ENCODE measurements at regions not wholly inside any gene's neighbourhood (a gene's known extent, or its start where the extent isn't known, plus 50 kb on each side); places are given as distances from the start of the nearest gene placed in this dataset.

- H3K9me3 ChIP-seq (replicated peaks in 1 of 3): no peaks in the 10 kb centered on the region
- H3K4me3 ChIP-seq: no peak overlapping the region
- H3K36me3 ChIP-seq (replicated peaks in 1 of 2): no peaks in the 10 kb centered on the region
- TF ChIP-seq CTCF (IDR thresholded peaks at IDR 0.05) (no peak), POLR2A (IDR thresholded peaks at IDR 0.05) (no peak)
- H3K4me1 ChIP-seq (replicated peaks in 1 of 2): no peaks in the 10 kb centered on the region
- DNase-seq: no peak
- no peaks in the 10 kb centered on the region for H3K27me3 ChIP-seq
- H3K27ac ChIP-seq: no peak overlapping the region
- WGBS, 4 donors: 67 to 88% (median 87%) methylated on average over 1 of the region's 1 CpG
- intact Hi-C loops (cut with DNase I): no loop called here
These were observed 513.9 kb downstream of the TLE4 start for GRCh38 chr9:80085668-80086067.

DNA sequence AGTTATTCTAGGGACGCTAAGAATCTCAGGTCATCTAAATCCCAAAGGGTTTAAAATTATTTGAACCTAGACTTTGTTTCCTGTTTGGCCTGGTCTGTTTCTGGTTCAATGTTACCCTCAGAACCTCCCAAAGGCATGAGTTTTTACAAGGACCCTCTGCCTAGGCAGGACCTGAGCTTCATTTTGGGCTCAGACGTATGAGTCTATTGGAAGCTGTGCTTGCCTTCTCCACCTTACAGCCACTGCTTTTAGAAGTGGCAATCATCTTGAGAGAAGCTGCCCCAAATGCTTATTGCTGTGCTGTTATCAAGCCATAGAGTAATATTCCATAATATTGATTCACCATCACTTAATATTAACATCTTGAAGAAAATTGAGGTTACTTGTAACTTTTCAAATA, 510.4 kb downstream of the TLE4 start:
- intact Hi-C loops (cut with DNase I): no loop called here
- H3K36me3 ChIP-seq (replicated peaks in 1 of 2): no peaks in the 10 kb centered on the region
- TF ChIP-seq CTCF (IDR thresholded peaks at IDR 0.05) (no peak), POLR2A (IDR thresholded peaks at IDR 0.05) (no peak)
- WGBS, 4 donors: 83 to 100% (median 88%) methylated on average over 2 of the region's 2 CpGs
- no peaks in the 10 kb centered on the region for H3K4me1 ChIP-seq (replicated peaks in 1 of 2)
- H3K27me3 ChIP-seq: no peaks in the 10 kb centered on the region
- no peak overlapping the region for H3K27ac ChIP-seq
- no peak for DNase-seq
- H3K4me3 ChIP-seq: no peak overlapping the region
- no peaks in the 10 kb centered on the region for H3K9me3 ChIP-seq (replicated peaks in 1 of 3)

DNA sequence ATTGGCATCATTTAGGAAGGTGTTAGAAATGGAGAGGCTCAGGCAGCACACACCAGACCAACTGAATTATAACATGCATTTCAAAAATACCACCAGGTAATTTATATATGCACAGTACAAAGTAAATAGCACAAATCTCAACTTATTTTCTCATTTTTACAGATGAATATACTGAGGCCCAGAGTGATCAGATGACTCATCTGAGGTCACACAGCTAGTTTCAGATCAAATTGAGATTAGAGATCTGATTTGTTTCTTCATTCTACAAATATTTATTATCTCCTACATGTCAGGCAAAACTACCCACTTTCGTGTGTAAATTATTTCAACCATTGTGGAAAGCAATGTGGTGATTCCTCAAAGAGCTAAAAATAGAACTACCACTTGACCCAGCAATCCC, 507.1 kb downstream of the TLE4 start:
- no peak for DNase-seq
- WGBS, 4 donors: 65 to 88% (median 71%) methylated on average over 1 of the region's 1 CpG
- intact Hi-C loops (cut with DNase I): no loop called here
- Histone ChIP-seq H3K27me3 (no peaks in the 10 kb centered on the region), H3K27ac (no peak overlapping the region), H3K36me3 (replicated peaks in 1 of 2) (no peaks in the 10 kb centered on the region), H3K9me3 (replicated peaks in 1 of 3) (no peaks in the 10 kb centered on the region), H3K4me3 (no peak overlapping the region), H3K4me1 (replicated peaks in 1 of 2) (peaks cover 0 to 4% of the 10 kb centered on the region in 2 donors)
- TF ChIP-seq CTCF (IDR thresholded peaks at IDR 0.05) (no peak), POLR2A (IDR thresholded peaks at IDR 0.05) (no peak)

- DNase-seq: no peak
- peaks cover 0 to 4% of the 10 kb centered on the region in 2 donors for H3K4me1 ChIP-seq (replicated peaks in 1 of 2)
- H3K36me3 ChIP-seq (replicated peaks in 1 of 2): no peaks in the 10 kb centered on the region
- WGBS, 4 donors: 81 to 91% (median 87%) methylated on average over 3 of the region's 3 CpGs
- no peak overlapping the region for H3K27ac ChIP-seq
- H3K4me3 ChIP-seq: no peak overlapping the region
- H3K27me3 ChIP-seq: no peaks in the 10 kb centered on the region
- intact Hi-C loops (cut with DNase I): no loop called here
- TF ChIP-seq CTCF (IDR thresholded peaks at IDR 0.05) (no peak), POLR2A (IDR thresholded peaks at IDR 0.05) (no peak)
- no peaks in the 10 kb centered on the region for H3K9me3 ChIP-seq (replicated peaks in 1 of 3)
These were observed 505.3 kb downstream of the TLE4 start for GRCh38 chr9:80077059-80077458.

Data from adrenal gland (tissue), 9 donors.